Neuronal stem cell (in vitro differentiated cells): ENCODE measurements at regions not wholly inside any gene's neighbourhood (a gene's known extent, or its start where the extent isn't known, plus 50 kb on each side); places are given as distances from the start of the nearest gene placed in this dataset.
A peak's percentile ranks its signal among the peaks of the same experiment; 100 is the strongest.

Source experiments
- DNase-seq: peaks from one replicate; pipeline ENCODE4 v3.0.0-alpha.2; 2013; ENCODE audit warnings: low spot score
- H2AFZ ChIP-seq: one replicate; pipeline ENCODE4 v1.6.1; 2013; ENCODE audit warnings: mild to moderate bottlenecking, low read length, inconsistent platforms
- H2AK5ac ChIP-seq: 2 replicates; pipeline ENCODE4 v1.6.1; 2013; ENCODE audit warnings: low read depth, mild to moderate bottlenecking, inconsistent platforms, low read length, moderate library complexity, mixed read lengths
- H2BK120ac ChIP-seq: 2 replicates; pipeline ENCODE4 v1.6.1; 2013; ENCODE audit warnings: low read depth, mild to moderate bottlenecking, inconsistent platforms, low read length, moderate library complexity, mixed read lengths
- H2BK12ac ChIP-seq: one replicate; pipeline ENCODE4 v1.6.1; 2013; ENCODE audit warnings: low read length, inconsistent platforms
- H2BK15ac ChIP-seq: 2 replicates; pipeline ENCODE4 v1.6.1; 2013; ENCODE audit warnings: mild to moderate bottlenecking, low read length, inconsistent platforms, mixed read lengths
- H2BK5ac ChIP-seq: one replicate; pipeline ENCODE4 v1.6.1; 2013; ENCODE audit warnings: inconsistent platforms, mild to moderate bottlenecking, low read length, moderate library complexity
- H3K14ac ChIP-seq: one replicate; pipeline ENCODE4 v1.6.1; 2013; ENCODE audit warnings: low read length, inconsistent platforms
- H3K18ac ChIP-seq: 2 replicates; pipeline ENCODE4 v1.6.1; 2013; ENCODE audit warnings: low read length, inconsistent platforms
- H3K23ac ChIP-seq: 2 replicates; pipeline ENCODE4 v1.6.1; 2013; ENCODE audit warnings: low read depth, mild to moderate bottlenecking, mixed read lengths, low read length, inconsistent platforms; ENCODE audit not compliant: poor library complexity
- H3K27ac ChIP-seq: replicated peaks from 3 replicates; pipeline ENCODE4 v1.5.1; 2013; ENCODE audit warnings: low read length, inconsistent platforms
- H3K27me3 ChIP-seq, 3 experiments: 2 replicates each; pipeline ENCODE4 v1.6.1; 2013; ENCODE audit warnings: low read length in 3 of 3, mild to moderate bottlenecking in 2 of 3, inconsistent platforms in 1 of 3, low read depth in 1 of 3, mixed read lengths in 1 of 3, moderate library complexity in 1 of 3; ENCODE audit not compliant: control insufficient read depth in 3 of 3, insufficient read depth in 3 of 3
- H3K36me3 ChIP-seq, 2 donors: replicated peaks in 1 of 2; 2 replicates each; pipeline ENCODE4 v1.6.1; 2013; ENCODE audit warnings: low read length in 2 of 2; ENCODE audit not compliant: control insufficient read depth in 2 of 2, insufficient read depth in 2 of 2
- H3K4ac ChIP-seq: 2 replicates; pipeline ENCODE4 v1.6.1; 2013; ENCODE audit warnings: inconsistent platforms, mild to moderate bottlenecking, low read length, moderate library complexity
- H3K4me1 ChIP-seq, 2 donors: 1 replicate in 1 of 2; 2 replicates in 1 of 2; pipeline ENCODE4 v1.6.1; 2013; ENCODE audit warnings: low read length in 2 of 2, low read depth in 1 of 2; ENCODE audit not compliant: control insufficient read depth in 2 of 2, insufficient read depth in 1 of 2
- H3K4me2 ChIP-seq: one replicate; pipeline ENCODE4 v1.6.1; 2013; ENCODE audit warnings: mild to moderate bottlenecking, low read length, inconsistent platforms; ENCODE audit not compliant: insufficient read depth, poor library complexity, severe bottlenecking
- H3K4me3 ChIP-seq, 2 donors: 2 replicates each; pipeline ENCODE4 v1.5.1; 2013; ENCODE audit warnings: low read length in 2 of 2, mild to moderate bottlenecking in 2 of 2, inconsistent platforms in 1 of 2, moderate library complexity in 1 of 2
- H3K79me1 ChIP-seq: one replicate; pipeline ENCODE4 v1.6.1; 2013; ENCODE audit warnings: low read depth, mild to moderate bottlenecking, inconsistent platforms, low read length, moderate library complexity
- H3K9ac ChIP-seq: one replicate; pipeline ENCODE4 v1.6.1; 2013; ENCODE audit warnings: mild to moderate bottlenecking, low read depth, low read length, inconsistent platforms; ENCODE audit not compliant: poor library complexity
- H3K9me3 ChIP-seq, 2 donors: replicated peaks in 1 of 2; 2 replicates each; pipeline versions ENCODE3 to v1.6.1; 2013; ENCODE audit warnings: low read length in 2 of 2, mild to moderate bottlenecking in 2 of 2, inconsistent platforms in 1 of 2, low read depth in 1 of 2, mixed read lengths in 1 of 2, moderate library complexity in 1 of 2; ENCODE audit not compliant: control insufficient read depth in 2 of 2, insufficient read depth in 1 of 2
- H4K8ac ChIP-seq: one replicate; pipeline ENCODE4 v1.6.1; 2013; ENCODE audit warnings: low read depth, mild to moderate bottlenecking, inconsistent platforms, low read length, moderate library complexity
- H4K91ac ChIP-seq: one replicate; pipeline ENCODE4 v1.6.1; 2013; ENCODE audit warnings: low read length, low read depth, mild to moderate bottlenecking, inconsistent platforms; ENCODE audit not compliant: poor library complexity
- WGBS, 2 donors: extraction: QIAGEN DNeasy Blood & Tissue Kit; methylation state at CpG; one replicate each; pipeline ENCODE4 v1.1.7; 2013; ENCODE audit warnings: missing lambda C conversion rate in 2 of 2, mixed read lengths in 1 of 2; ENCODE audit not compliant: insufficient read length in 2 of 2, insufficient replicate concordance in 1 of 2; ENCODE audit errors: extremely low coverage in 2 of 2; 5-methylcytosine and 5-hydroxymethylcytosine counted together

GRCh38 chr12:107331471-107331870, 238.1 kb upstream of the CRY1 start:
- H3K4me1 ChIP-seq = peaks cover 6 to 10% of the 10 kb centered on the region in 2 donors
- no peak overlapping the region for H2AFZ ChIP-seq
- H2AK5ac ChIP-seq = peak overlapping the region; percentile 13
- no peaks in the 10 kb centered on the region for H3K36me3 ChIP-seq
- no peak overlapping the region for H2BK120ac ChIP-seq
- no peak overlapping the region for H4K91ac ChIP-seq
- no peak overlapping the region for H3K14ac ChIP-seq
- no peak overlapping the region for H3K23ac ChIP-seq
- no peak overlapping the region for H3K4ac ChIP-seq
- no peak overlapping the region for H4K8ac ChIP-seq
- peak overlapping the region; percentile 40 for H3K18ac ChIP-seq
- H3K27ac ChIP-seq = no peak overlapping the region
- no peaks in the 10 kb centered on the region for H3K79me1 ChIP-seq
- no peak overlapping the region for H2BK15ac ChIP-seq
- no peak overlapping the region for H3K9ac ChIP-seq
- no peaks in the 10 kb centered on the region for H3K27me3 ChIP-seq
- WGBS, 2 donors = no CpG with 5 or more reads among the region's 9 CpGs
- H2BK5ac ChIP-seq = no peak overlapping the region
- DNase-seq = no peak
- H3K4me2 ChIP-seq = no peak overlapping the region
- H3K9me3 ChIP-seq = no peaks in the 10 kb centered on the region
- H2BK12ac ChIP-seq = no peak overlapping the region
- H3K4me3 ChIP-seq = no peak overlapping the region

GRCh38 chr12:107331912-107332311, 238.6 kb upstream of the CRY1 start:
- H4K91ac ChIP-seq = no peak overlapping the region
- H2BK120ac ChIP-seq = no peak overlapping the region
- H2AFZ ChIP-seq = no peak overlapping the region
- H4K8ac ChIP-seq = no peak overlapping the region
- H3K4ac ChIP-seq = no peak overlapping the region
- no peak overlapping the region for H2BK12ac ChIP-seq
- no peaks in the 10 kb centered on the region for H3K79me1 ChIP-seq
- no peak overlapping the region for H3K14ac ChIP-seq
- H2BK15ac ChIP-seq = no peak overlapping the region
- no peak overlapping the region for H3K4me3 ChIP-seq
- H3K4me1 ChIP-seq = peaks cover 6 to 10% of the 10 kb centered on the region in 2 donors
- DNase-seq = no peak
- H3K4me2 ChIP-seq = no peak overlapping the region
- no peak overlapping the region for H3K23ac ChIP-seq
- H3K27ac ChIP-seq = no peak overlapping the region
- H2BK5ac ChIP-seq = no peak overlapping the region
- H3K9me3 ChIP-seq = no peaks in the 10 kb centered on the region
- WGBS, 2 donors = no CpG with 5 or more reads among the region's 11 CpGs
- peak overlapping the region; percentile 13 for H2AK5ac ChIP-seq
- no peaks in the 10 kb centered on the region for H3K27me3 ChIP-seq
- no peak overlapping the region for H3K9ac ChIP-seq
- peak overlapping the region; percentile 9 for H3K18ac ChIP-seq
- no peaks in the 10 kb centered on the region for H3K36me3 ChIP-seq

- no peak for DNase-seq
- peaks cover 4 to 10% of the 10 kb centered on the region in 2 donors for H3K4me1 ChIP-seq
- no peak overlapping the region for H2BK15ac ChIP-seq
- H3K4ac ChIP-seq = no peak overlapping the region
- H3K36me3 ChIP-seq = no peaks in the 10 kb centered on the region
- no peak overlapping the region for H2BK12ac ChIP-seq
- no peak overlapping the region for H3K27ac ChIP-seq
- H3K27me3 ChIP-seq = no peaks in the 10 kb centered on the region
- H3K79me1 ChIP-seq = no peaks in the 10 kb centered on the region
- no peak overlapping the region for H3K4me3 ChIP-seq
- no peak overlapping the region for H3K9ac ChIP-seq
- no peak overlapping the region for H3K14ac ChIP-seq
- no peak overlapping the region for H3K4me2 ChIP-seq
- no peak overlapping the region for H2BK120ac ChIP-seq
- no peak overlapping the region for H2AFZ ChIP-seq
- no peak overlapping the region for H4K91ac ChIP-seq
- H3K9me3 ChIP-seq = no peaks in the 10 kb centered on the region
- no peak overlapping the region for H3K18ac ChIP-seq
- no peak overlapping the region for H2AK5ac ChIP-seq
- no peak overlapping the region for H3K23ac ChIP-seq
- H2BK5ac ChIP-seq = no peak overlapping the region
- WGBS, 2 donors = no CpG with 5 or more reads among the region's 4 CpGs
- H4K8ac ChIP-seq = no peak overlapping the region
These were observed 239.4 kb upstream of the CRY1 start for GRCh38 chr12:107332743-107333142.

GRCh38 chr12:107335802-107336570, 242.6 kb upstream of the CRY1 start:
- H2BK5ac ChIP-seq = no peak overlapping the region
- H3K79me1 ChIP-seq = no peaks in the 10 kb centered on the region
- no peak overlapping the region for H3K4me2 ChIP-seq
- peaks cover 0 to 9% of the 10 kb centered on the region in 2 donors for H3K4me1 ChIP-seq
- peaks cover 0 to 1% of the 10 kb centered on the region in 2 donors for H3K9me3 ChIP-seq
- no peak overlapping the region for H2BK12ac ChIP-seq
- H4K91ac ChIP-seq = no peak overlapping the region
- H3K9ac ChIP-seq = no peak overlapping the region
- H3K27me3 ChIP-seq = no peaks in the 10 kb centered on the region
- DNase-seq = no peak
- no peak overlapping the region for H3K4me3 ChIP-seq
- no peaks in the 10 kb centered on the region for H3K36me3 ChIP-seq
- no peak overlapping the region for H3K27ac ChIP-seq
- H3K14ac ChIP-seq = no peak overlapping the region
- no peak overlapping the region for H3K18ac ChIP-seq
- H3K4ac ChIP-seq = no peak overlapping the region
- H2BK15ac ChIP-seq = no peak overlapping the region
- H3K23ac ChIP-seq = no peak overlapping the region
- WGBS, 2 donors = no CpG with 5 or more reads among the region's 10 CpGs
- no peak overlapping the region for H2AK5ac ChIP-seq
- H4K8ac ChIP-seq = no peak overlapping the region
- no peak overlapping the region for H2AFZ ChIP-seq
- H2BK120ac ChIP-seq = no peak overlapping the region
